LNCAP (cell line): ENCODE measurements at regions not wholly inside any gene's neighbourhood (a gene's known extent, or its start where the extent isn't known, plus 50 kb on each side); places are given as distances from the start of the nearest gene placed in this dataset.

ENCODE experiments used
- TF ChIP-seq, protein P1 (sequence below): fragments of 450-650 bp; IDR thresholded peaks from 2 replicates; pipeline ENCODE4 v1.5.1; 2017; ENCODE audit warnings: mild to moderate bottlenecking

DNA sequence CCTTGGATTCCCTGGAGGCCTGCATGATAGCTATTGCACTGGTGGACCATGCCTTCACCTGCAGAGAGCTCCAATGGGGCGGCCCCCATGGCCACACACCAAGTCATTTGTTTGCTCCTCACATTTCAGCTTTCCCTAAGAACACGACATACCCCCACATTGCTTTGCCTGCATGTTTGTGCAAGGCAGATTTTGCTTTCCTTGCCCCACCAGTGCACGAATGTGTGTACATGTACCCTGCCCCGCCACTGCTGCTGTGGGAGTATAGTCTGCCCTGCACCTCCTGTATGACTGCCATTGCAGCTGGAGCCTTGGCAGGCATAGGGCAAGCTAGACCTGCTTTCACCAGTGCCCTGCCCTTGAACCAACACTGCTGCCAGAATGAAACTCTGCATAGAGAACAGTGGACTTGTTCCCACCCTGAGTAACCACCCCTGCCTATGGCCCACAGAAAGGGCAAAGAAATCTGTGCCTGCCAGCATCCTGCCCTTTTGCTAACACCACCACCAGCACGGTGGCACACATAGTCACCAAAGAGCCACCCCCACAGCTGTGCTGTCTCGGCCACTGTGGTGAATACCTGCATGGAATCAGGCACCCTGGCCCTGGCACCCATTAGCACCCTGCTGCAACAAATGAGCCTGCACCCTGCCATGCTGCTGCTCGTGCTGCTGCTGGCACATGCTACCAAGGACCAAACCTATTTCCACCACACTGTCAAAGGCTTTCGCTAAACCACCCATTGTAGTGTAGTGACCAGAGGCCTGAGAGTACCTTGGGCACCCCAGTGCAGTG lies 661.7 kb upstream of the FAM241A start:
- TF ChIP-seq, protein P1, sequence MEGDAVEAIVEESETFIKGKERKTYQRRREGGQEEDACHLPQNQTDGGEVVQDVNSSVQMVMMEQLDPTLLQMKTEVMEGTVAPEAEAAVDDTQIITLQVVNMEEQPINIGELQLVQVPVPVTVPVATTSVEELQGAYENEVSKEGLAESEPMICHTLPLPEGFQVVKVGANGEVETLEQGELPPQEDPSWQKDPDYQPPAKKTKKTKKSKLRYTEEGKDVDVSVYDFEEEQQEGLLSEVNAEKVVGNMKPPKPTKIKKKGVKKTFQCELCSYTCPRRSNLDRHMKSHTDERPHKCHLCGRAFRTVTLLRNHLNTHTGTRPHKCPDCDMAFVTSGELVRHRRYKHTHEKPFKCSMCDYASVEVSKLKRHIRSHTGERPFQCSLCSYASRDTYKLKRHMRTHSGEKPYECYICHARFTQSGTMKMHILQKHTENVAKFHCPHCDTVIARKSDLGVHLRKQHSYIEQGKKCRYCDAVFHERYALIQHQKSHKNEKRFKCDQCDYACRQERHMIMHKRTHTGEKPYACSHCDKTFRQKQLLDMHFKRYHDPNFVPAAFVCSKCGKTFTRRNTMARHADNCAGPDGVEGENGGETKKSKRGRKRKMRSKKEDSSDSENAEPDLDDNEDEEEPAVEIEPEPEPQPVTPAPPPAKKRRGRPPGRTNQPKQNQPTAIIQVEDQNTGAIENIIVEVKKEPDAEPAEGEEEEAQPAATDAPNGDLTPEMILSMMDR = no peak

DNA sequence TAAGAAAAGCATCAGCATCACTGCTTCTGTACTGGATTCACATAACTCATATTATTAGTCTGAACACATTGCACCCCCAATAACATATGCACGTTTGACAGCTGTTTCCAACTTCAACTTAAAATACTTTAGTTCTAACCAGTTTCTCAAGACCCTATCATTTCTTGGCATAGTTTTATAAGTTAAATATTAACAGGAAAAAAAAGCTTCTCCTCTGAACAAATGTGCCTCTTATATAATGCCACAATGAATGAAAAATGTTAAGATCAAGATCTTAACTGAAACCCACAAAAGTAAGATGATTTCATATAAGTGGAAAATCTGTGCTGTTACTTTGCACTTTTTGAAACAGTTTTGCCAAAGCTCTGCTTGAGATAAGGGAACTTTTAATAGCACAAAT lies 652.8 kb upstream of the FAM241A start:
- TF ChIP-seq, protein P1 = no peak

DNA sequence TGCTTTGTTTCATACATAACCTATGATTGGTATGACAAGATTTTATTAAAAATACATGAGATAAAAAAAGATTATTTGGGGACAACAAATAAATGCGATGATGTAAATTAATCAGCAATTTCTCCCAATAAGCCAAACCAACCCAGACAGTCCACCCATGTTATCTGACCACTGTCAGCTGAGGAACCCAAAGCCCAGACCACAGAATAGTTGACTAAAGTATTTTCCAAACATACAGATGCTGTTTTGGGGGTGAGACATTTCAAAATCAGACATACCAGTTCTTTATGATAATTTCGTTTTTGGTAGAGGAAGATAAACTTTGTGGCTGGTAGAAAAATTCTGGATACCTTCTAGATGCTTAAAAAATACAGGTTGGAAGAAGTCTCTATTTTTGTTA lies 650.8 kb upstream of the FAM241A start:
- TF ChIP-seq, protein P1 = no peak

DNA sequence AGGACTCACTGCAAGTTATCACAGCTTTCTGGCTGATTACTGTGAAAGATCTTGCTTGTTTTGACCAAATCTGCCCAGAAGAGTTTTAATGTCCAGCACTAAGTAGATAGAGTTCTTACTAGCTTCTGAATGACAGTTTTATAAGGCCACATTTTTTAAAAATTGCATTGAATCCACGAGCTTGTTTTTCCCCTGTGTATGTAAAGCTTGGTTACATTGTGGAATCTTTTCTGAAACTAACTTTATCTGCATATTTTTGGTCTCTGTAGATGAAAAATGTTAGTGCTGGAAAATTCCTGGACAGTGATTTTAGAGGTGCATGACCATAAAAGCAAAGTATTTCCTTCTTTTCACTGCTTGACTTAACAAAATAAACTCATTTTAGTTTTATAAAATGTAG lies 650.3 kb upstream of the FAM241A start:
- TF ChIP-seq, protein P1 = no peak

DNA sequence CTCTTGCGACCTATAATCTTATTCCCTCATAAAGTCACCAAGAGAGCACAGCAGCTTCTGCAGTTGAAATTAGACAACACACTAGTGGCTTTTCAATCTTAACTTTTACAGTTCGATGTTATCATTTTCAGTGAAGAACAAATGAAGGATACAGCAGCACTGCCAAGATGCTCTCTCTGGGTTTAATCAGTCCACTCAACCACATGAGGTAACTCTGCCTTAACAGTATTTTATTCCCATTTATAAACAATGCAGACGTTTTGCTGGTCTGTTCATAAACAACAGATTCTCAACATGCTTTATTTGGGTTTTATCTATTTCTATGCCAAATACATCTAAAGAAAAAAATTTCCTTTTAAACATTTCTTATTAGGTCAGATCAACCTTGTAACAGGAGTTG lies 646.0 kb upstream of the FAM241A start:
- TF ChIP-seq, protein P1 = no peak

DNA sequence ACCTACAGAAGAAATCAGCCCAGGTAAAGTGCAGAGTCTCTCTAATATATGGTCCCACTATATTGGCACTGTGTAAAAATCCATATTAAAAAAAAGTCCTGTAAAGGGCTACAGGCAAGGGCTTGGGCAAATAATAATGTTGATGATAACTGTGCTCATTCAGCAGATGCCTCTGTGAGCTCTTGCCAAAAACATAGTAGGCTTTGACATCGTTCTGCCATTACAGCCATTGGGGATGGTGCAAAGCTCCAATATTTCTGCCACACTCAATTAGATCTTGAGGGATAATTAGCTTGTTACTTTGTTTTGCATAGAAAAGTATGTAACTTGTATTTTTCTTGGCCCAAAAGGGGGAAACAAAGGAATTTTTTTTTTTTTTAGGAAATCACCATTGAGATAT lies 645.5 kb upstream of the FAM241A start:
- TF ChIP-seq, protein P1 = no peak

DNA sequence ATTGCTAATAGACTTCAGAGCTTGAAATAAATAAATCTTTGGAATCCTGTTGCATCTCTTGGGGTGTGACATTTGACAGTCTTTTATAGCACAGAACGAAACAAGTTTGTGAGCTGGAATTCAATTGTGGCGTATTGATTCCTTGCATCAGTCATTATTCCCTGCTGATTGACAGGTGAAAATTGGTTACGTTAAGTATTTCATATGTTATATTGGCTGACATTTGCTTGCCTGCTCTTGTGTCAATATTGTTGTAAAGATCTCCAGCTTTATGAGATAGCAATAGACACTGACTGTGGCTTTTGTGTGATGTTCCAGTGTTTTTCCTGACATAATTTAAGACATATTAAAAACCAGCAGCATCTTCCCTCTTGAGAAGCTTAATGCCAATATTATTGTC lies 644.4 kb upstream of the FAM241A start:
- TF ChIP-seq, protein P1 = no peak

DNA sequence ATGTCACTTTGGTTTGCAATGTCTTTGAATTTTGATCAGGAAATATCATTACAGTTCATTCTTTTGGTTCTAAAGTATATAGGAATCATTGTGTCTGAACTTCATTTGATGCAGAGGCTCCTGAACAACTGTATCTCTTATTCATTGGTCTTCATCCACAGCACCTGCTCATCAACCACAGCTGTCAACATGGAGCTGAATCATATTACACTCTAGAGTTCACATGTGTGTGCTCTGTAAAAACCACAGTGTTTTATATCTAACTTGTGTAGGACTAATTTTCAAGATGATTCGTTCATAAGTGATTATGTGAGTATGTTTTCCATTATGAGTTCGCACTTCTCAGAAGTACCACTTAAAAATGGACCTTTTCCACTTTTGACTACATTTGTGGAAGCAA lies 643.3 kb upstream of the FAM241A start:
- TF ChIP-seq, protein P1 = no peak
